WERI-Rb-1 (cell line): ENCODE measurements at regions not wholly inside any gene's neighbourhood (a gene's known extent, or its start where the extent isn't known, plus 50 kb on each side); places are given as distances from the start of the nearest gene placed in this dataset.
A peak's percentile ranks its signal among the peaks of the same experiment; 100 is the strongest.

Source experiments
- DNase-seq: peaks from one replicate; pipeline ENCODE4 v3.0.0-alpha.2; 2020
- H3K27ac ChIP-seq: fragments of 250-450 bp; sonication (Bioruptor Pico); 2 replicates; pipeline ENCODE4 v1.5.1; 2020; ENCODE audit warnings: mild to moderate bottlenecking, moderate library complexity
- H3K27me3 ChIP-seq: fragments of 250-450 bp; sonication (Bioruptor Pico); 2 replicates; pipeline ENCODE4 v1.5.1; 2021; ENCODE audit warnings: mild to moderate bottlenecking, low read depth, moderate library complexity; ENCODE audit not compliant: insufficient read depth, severe bottlenecking
- H3K36me3 ChIP-seq: fragments of 250-450 bp; sonication (Bioruptor Pico); 2 replicates; pipeline ENCODE4 v1.5.1; 2020; ENCODE audit warnings: mild to moderate bottlenecking, moderate library complexity
- H3K4me3 ChIP-seq: 2 replicates; pipeline ENCODE4 v1.5.1; 2011; ENCODE audit warnings: low read depth, mild to moderate bottlenecking, control low read depth, low read length
- H3K9me3 ChIP-seq: fragments of 250-450 bp; sonication (Bioruptor Pico); 2 replicates; pipeline ENCODE4 v1.5.1; 2021; ENCODE audit warnings: mild to moderate bottlenecking, moderate library complexity; ENCODE audit not compliant: severe bottlenecking
- CTCF ChIP-seq: IDR thresholded peaks from 2 replicates; pipeline ENCODE4 v1.5.1; 2011; ENCODE audit warnings: low read depth, mild to moderate bottlenecking, control low read depth, inconsistent platforms, low read length

DNA sequence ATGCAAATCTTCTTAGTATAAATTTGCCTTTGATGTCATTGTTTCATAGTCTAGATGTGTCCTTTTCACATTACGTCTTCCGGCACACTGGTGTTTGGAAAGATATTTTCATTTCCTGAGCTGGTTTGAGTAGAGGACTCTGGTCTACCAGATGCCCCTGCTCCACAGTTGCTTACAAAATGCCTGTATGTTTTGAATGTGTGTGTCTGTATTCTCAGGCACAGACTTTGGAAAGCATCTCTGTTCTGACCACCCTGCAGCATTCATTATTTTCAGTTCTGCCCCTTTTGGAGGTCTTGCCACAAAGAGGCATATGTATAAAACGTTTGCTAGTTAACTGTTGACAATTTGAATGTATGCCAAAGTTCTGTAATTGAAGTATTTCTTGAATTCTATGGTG lies 236.0 kb upstream of the GOLIM4 start:
- no peak for TF ChIP-seq CTCF
- DNase-seq = no peak
- no peak overlapping the region for H3K4me3 ChIP-seq
- H3K36me3 ChIP-seq = no peaks in the 10 kb centered on the region
- no peak overlapping the region for H3K27ac ChIP-seq
- no peaks in the 10 kb centered on the region for H3K27me3 ChIP-seq
- no peaks in the 10 kb centered on the region for H3K9me3 ChIP-seq

GRCh38 chr3:168330983-168331382 lies 235.3 kb upstream of the GOLIM4 start:
- H3K36me3 ChIP-seq = no peaks in the 10 kb centered on the region
- H3K27ac ChIP-seq = no peak overlapping the region
- H3K27me3 ChIP-seq = no peaks in the 10 kb centered on the region
- no peak for TF ChIP-seq CTCF
- no peak overlapping the region for H3K4me3 ChIP-seq
- peak; percentile 22 for DNase-seq
- H3K9me3 ChIP-seq = no peaks in the 10 kb centered on the region

DNA sequence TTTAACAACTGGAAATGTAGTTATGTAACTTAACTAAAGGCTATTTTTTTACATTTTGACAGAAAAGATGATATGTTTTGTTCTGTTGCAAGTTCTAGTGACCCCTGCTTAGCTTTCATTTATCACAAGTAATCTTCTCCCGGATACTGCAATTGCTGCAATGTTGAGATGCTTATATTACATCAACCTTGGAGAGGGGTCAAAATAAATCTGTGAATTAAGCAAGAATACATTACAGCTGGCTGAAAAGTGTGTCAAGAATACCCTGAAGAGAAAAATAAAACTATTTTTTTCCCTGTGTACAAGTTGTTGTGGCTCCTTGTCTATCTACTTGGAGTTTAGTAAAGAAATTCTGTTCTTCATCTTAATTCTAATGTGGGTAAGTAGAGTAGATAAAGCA lies 232.1 kb upstream of the GOLIM4 start:
- no peaks in the 10 kb centered on the region for H3K9me3 ChIP-seq
- no peaks in the 10 kb centered on the region for H3K27me3 ChIP-seq
- no peak for DNase-seq
- no peaks in the 10 kb centered on the region for H3K36me3 ChIP-seq
- no peak for TF ChIP-seq CTCF
- no peak overlapping the region for H3K4me3 ChIP-seq
- no peak overlapping the region for H3K27ac ChIP-seq

- H3K9me3 ChIP-seq = no peaks in the 10 kb centered on the region
- H3K27me3 ChIP-seq = no peaks in the 10 kb centered on the region
- H3K27ac ChIP-seq = no peak overlapping the region
- H3K36me3 ChIP-seq = no peaks in the 10 kb centered on the region
- no peak for DNase-seq
- no peak overlapping the region for H3K4me3 ChIP-seq
- TF ChIP-seq CTCF = no peak
Measured at GRCh38 chr3:168325684-168326083, 230.0 kb upstream of the GOLIM4 start.

GRCh38 chr3:168322941-168323340 lies 227.2 kb upstream of the GOLIM4 start:
- no peak overlapping the region for H3K4me3 ChIP-seq
- TF ChIP-seq CTCF = no peak
- no peaks in the 10 kb centered on the region for H3K27me3 ChIP-seq
- H3K27ac ChIP-seq = no peak overlapping the region
- no peak for DNase-seq
- H3K9me3 ChIP-seq = no peaks in the 10 kb centered on the region
- H3K36me3 ChIP-seq = no peaks in the 10 kb centered on the region

DNA sequence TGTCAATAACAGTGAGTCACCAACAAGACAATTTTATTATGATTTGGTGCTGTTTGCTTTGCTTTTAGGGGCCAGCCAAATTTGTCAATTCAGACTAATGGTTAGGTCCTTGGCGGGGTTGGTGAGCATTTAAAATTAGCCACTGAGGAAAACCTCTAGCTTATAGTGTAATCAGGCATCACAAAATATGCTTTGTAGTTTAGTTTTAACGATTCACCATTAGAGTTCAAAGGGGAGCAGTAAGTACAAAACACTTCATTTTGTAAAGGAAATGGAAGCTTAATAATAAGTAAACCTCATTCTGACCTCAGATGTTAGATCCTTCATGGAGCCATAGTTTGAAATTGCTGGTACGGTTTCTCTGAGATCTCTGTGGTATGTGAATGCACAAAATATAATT lies 218.4 kb upstream of the GOLIM4 start:
- Histone ChIP-seq H3K9me3 (no peaks in the 10 kb centered on the region), H3K36me3 (no peaks in the 10 kb centered on the region), H3K27ac (no peak overlapping the region), H3K27me3 (no peaks in the 10 kb centered on the region), H3K4me3 (no peak overlapping the region)
- no peak for DNase-seq
- TF ChIP-seq CTCF = no peak
